ENCODE measurements at regions not wholly inside any gene's neighbourhood (a gene's known extent, or its start where the extent isn't known, plus 50 kb on each side); places are given as distances from the start of the nearest gene placed in this dataset.

DNA sequence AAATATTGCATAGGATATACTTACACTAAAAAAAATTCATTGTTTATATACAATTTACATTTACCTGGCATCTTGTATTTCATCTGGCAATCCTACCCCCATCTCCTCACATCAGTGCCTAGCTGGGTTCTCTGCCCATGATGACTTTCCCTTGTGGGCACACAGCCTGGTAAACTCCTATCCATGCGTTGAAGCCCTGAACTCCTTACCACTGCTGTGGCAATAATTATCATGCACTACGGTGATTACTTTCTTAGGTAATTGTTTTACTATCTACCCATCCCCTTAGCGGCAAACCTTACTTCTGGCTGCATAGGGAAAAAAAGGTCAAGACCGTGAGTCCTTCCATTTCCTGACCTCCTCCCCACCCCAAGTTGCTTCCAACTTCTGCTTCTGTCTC lies 63.6 kb upstream of the DAB2IP start:
- H3K4me2 ChIP-seq (ENCODE audit: control insufficient read depth, insufficient read depth): no peak overlapping the region
- ChIA-PET RAD21 (ENCODE audit: unreplicated experiment) (no interaction called here), POLR2A (no interaction called here), CTCF (no interaction called here), SMC1A (ENCODE audit: uncharacterized antibody, unreplicated experiment) (no interaction called here)
- H3K9me3 ChIP-seq (replicated peaks; ENCODE audit: control insufficient read depth, insufficient read depth, low read length): no peaks in the 10 kb centered on the region
- no TSS peak for BruUV-seq (replicated peaks)
- no peaks in the 10 kb centered on the region for H4K20me1 ChIP-seq (ENCODE audit: control insufficient read depth, insufficient read depth)
- H2AFZ ChIP-seq (ENCODE audit: control insufficient read depth, low read depth, low read length): no peak overlapping the region
- DNase-seq (ENCODE audit: low read depth, low spot score) (no peak), ATAC-seq (no peak), FAIRE-seq (no peak)
- WGBS (ENCODE audit: insufficient coverage, insufficient replicate concordance, low lambda C conversion rate, missing lambda C conversion rate): 54% methylated on average over 4 of the region's 4 CpGs
- H3K27ac ChIP-seq (ENCODE audit: control insufficient read depth, insufficient read depth): no peak overlapping the region
- H3K36me3 ChIP-seq (ENCODE audit: control insufficient read depth in 2 of 2, insufficient read depth in 2 of 2, low read length in 1 of 2): no peaks in the 10 kb centered on the region
- intact Hi-C loops (cut with micrococcal nuclease; ENCODE audit: unreplicated experiment): no loop called here
- in situ Hi-C loops (cut with MboI): no loop called here
- no peak overlapping the region for H3K9ac ChIP-seq (ENCODE audit: control insufficient read depth, insufficient read depth, low read length)
- H3K4me3 ChIP-seq: no peak overlapping the region
- H3K79me2 ChIP-seq (ENCODE audit: control insufficient read depth, insufficient read depth, low read length): no peaks in the 10 kb centered on the region
- H3K27me3 ChIP-seq (replicated peaks in 1 of 2; ENCODE audit: control insufficient read depth in 2 of 2, insufficient read depth in 2 of 2, low read length in 1 of 2): peaks cover 1 to 2% of the 10 kb centered on the region in 2 experiments; a peak in 3 of 4 replicates
- no peaks in the 10 kb centered on the region for H3K4me1 ChIP-seq (ENCODE audit: control insufficient read depth, insufficient read depth, low read length)
- TF ChIP-seq SIX5 (IDR thresholded peaks at IDR 0.05; ENCODE audit: low read depth, low read length, severe bottlenecking) (no peak), ZZZ3 (IDR thresholded peaks at IDR 0.05; ENCODE audit: control insufficient read depth, insufficient read length, low read depth) (no peak), USF2 (IDR thresholded peaks at IDR 0.05; ENCODE audit: borderline replicate concordance, low read depth, low read length) (no peak), IRF4 (IDR thresholded peaks at IDR 0.05; ENCODE audit: low read depth, low read length) (no peak), ZNF384 (IDR thresholded peaks at IDR 0.05; ENCODE audit: borderline replicate concordance, low read depth, low read length) (no peak), SIN3A (IDR thresholded peaks at IDR 0.05; ENCODE audit: low read depth, low read length) (no peak), PAX8 (IDR thresholded peaks at IDR 0.05) (no peak), RAD51 (IDR thresholded peaks at IDR 0.05) (no peak), DPF2 (IDR thresholded peaks at IDR 0.05) (no peak), POLR2A (IDR thresholded peaks at IDR 0.05; ENCODE audit: low read depth, low read length) (no peak), MEF2A (IDR thresholded peaks at IDR 0.05; ENCODE audit: insufficient read depth, low read depth, low read length) (no peak), NKRF (conservative IDR thresholded peaks at IDR 0.05) (no peak), CEBPZ (IDR thresholded peaks at IDR 0.05; ENCODE audit: low read depth, low read length) (no peak), EED (IDR thresholded peaks at IDR 0.05; ENCODE audit: low read depth) (no peak), RELA (IDR thresholded peaks at IDR 0.05; ENCODE audit: borderline replicate concordance, partially characterized antibody) (no peak), KAT2A (conservative IDR thresholded peaks at IDR 0.05; ENCODE audit: control insufficient read depth, low read depth, low read length) (no peak)
- TF ChIP-seq, protein P1, sequence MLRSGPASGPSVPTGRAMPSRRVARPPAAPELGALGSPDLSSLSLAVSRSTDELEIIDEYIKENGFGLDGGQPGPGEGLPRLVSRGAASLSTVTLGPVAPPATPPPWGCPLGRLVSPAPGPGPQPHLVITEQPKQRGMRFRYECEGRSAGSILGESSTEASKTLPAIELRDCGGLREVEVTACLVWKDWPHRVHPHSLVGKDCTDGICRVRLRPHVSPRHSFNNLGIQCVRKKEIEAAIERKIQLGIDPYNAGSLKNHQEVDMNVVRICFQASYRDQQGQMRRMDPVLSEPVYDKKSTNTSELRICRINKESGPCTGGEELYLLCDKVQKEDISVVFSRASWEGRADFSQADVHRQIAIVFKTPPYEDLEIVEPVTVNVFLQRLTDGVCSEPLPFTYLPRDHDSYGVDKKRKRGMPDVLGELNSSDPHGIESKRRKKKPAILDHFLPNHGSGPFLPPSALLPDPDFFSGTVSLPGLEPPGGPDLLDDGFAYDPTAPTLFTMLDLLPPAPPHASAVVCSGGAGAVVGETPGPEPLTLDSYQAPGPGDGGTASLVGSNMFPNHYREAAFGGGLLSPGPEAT (IDR thresholded peaks at IDR 0.05; ENCODE audit: low read depth): no peak
- TF ChIP-seq, protein P2, sequence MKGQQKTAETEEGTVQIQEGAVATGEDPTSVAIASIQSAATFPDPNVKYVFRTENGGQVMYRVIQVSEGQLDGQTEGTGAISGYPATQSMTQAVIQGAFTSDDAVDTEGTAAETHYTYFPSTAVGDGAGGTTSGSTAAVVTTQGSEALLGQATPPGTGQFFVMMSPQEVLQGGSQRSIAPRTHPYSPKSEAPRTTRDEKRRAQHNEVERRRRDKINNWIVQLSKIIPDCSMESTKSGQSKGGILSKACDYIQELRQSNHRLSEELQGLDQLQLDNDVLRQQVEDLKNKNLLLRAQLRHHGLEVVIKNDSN (IDR thresholded peaks at IDR 0.05; ENCODE audit: borderline replicate concordance, extremely low read length, insufficient read depth, low read depth, low read length): no peak
